ENCODE measurements at regions not wholly inside any gene's neighbourhood (a gene's known extent, or its start where the extent isn't known, plus 50 kb on each side); places are given as distances from the start of the nearest gene placed in this dataset.

DNA sequence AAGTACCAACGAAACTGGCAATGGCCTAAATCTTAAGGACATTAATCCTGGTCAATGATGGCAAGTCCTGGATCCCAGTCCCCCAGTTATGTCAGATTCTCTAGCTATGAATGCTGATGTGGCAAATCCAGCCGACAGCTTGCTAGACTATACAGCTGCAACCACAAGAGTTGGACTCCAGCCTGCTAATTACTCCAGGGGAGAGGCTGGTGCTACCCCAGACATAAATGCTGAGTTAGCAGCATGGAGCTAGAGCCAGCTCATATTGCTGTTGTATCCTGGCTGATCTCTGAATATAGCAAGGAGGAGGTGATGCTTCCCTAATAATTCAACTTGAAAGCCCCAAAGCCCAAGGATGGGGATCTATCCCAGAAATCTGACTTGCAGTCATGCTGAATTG lies 207.1 kb downstream of the LRRN1 start:
- Histone ChIP-seq H3K9me3 (ENCODE audit: low read depth, low read length) (no peaks in the 10 kb centered on the region), H3K27ac (peak overlapping the region; percentile 46; the same call in 1 of the 2 replicates), H3K4me3 (peak overlapping the region; percentile 28; the same call in 1 of the 2 replicates), H3K36me3 (ENCODE audit: insufficient read depth, low read length) (no peaks in the 10 kb centered on the region), H3K9ac (ENCODE audit: insufficient read length) (no peak overlapping the region)
- DNase-seq (ENCODE audit: low read depth, low spot score) = no peak
- TF ChIP-seq EZH2 (IDR thresholded peaks at IDR 0.05) (no peak), FOXP2 (optimal IDR thresholded peaks at IDR 0.05; ENCODE audit: control extremely low read depth, extremely low read length, insufficient read depth) (peak; percentile 18), POLR2AphosphoS5 (IDR thresholded peaks at IDR 0.05; ENCODE audit: borderline replicate concordance, low read depth, low read length) (no peak; the same call in 1 of the 2 replicates)

DNA sequence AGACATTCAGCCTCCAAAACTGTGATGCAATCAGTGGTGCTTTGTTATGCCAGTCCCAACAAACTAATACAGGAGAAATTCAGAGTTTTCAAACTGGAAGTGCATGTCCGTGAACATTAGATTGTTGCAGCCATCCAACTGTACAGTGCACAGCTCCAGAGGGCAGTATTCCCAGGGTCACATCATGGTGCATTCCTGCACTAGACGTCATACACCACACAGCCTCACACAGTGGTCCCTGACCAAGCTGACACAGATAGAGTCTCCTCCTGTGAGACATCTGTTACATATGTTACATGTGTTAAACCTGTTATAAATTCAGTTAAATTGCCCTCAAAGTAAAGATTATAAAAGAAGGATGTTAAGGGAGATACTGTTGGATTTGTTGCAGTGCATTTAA lies 209.0 kb downstream of the LRRN1 start:
- no peak overlapping the region for H3K9ac ChIP-seq (ENCODE audit: insufficient read length)
- TF ChIP-seq EZH2 (IDR thresholded peaks at IDR 0.05) (no peak), FOXP2 (optimal IDR thresholded peaks at IDR 0.05; ENCODE audit: control extremely low read depth, extremely low read length, insufficient read depth) (no peak), POLR2AphosphoS5 (IDR thresholded peaks at IDR 0.05; ENCODE audit: borderline replicate concordance, low read depth, low read length) (no peak)
- no peaks in the 10 kb centered on the region for H3K36me3 ChIP-seq (ENCODE audit: insufficient read depth, low read length)
- DNase-seq (ENCODE audit: low read depth, low spot score) = no peak
- no peak overlapping the region for H3K4me3 ChIP-seq
- H3K9me3 ChIP-seq (ENCODE audit: low read depth, low read length) = no peaks in the 10 kb centered on the region
- no peak overlapping the region for H3K27ac ChIP-seq

DNA sequence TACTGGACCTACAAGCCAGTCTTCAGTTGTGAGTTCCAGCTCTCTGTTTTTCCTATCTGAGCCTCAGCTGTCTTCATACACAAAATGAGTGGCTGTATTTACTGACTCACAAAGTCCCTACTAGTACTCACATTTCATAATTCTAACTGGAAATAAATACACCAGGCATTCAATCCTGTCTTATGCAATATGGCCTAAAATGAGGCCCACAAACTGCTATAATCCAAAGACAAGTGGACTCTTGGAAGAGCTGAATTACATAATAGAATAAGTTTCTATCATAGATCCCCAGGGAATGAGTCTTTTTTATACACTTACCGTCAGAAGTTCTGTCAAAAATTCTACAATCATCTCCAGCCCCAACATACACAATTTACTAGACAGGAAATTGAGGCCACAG lies 211.9 kb downstream of the LRRN1 start:
- no peak for TF ChIP-seq EZH2 (IDR thresholded peaks at IDR 0.05)
- no peak for TF ChIP-seq FOXP2 (optimal IDR thresholded peaks at IDR 0.05; ENCODE audit: control extremely low read depth, extremely low read length, insufficient read depth)
- DNase-seq (ENCODE audit: low read depth, low spot score) = no peak
- H3K9ac ChIP-seq (ENCODE audit: insufficient read length) = no peak overlapping the region
- no peaks in the 10 kb centered on the region for H3K36me3 ChIP-seq (ENCODE audit: insufficient read depth, low read length)
- no peak overlapping the region for H3K4me3 ChIP-seq
- H3K27ac ChIP-seq = no peak overlapping the region
- H3K9me3 ChIP-seq (ENCODE audit: low read depth, low read length) = no peaks in the 10 kb centered on the region

DNA sequence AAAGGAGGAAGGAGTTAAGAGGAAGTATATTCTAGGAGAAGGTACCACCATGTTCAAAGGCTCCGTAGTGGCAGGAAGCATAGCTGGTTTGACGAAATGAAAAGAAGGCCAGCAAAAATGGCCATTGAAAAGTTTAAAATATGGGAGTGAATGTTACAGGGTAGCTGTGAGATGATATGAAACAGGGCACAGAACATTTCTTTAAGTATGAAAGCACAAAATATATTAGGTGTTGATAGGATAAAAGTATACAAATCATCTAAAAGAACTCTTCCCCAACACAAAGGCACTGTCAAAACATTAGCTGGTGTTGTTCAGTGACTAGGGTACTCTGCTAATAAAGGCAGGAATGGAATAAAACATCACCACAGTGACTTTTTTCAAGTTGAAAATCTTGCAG lies 216.2 kb downstream of the LRRN1 start:
- no peak for TF ChIP-seq EZH2 (IDR thresholded peaks at IDR 0.05)
- no peak for TF ChIP-seq POLR2AphosphoS5 (IDR thresholded peaks at IDR 0.05; ENCODE audit: borderline replicate concordance, low read depth, low read length)
- DNase-seq (ENCODE audit: low read depth, low spot score) = no peak
- Histone ChIP-seq H3K27ac (no peak overlapping the region), H3K9me3 (ENCODE audit: low read depth, low read length) (no peaks in the 10 kb centered on the region), H3K9ac (ENCODE audit: insufficient read length) (no peak overlapping the region), H3K4me3 (no peak overlapping the region), H3K36me3 (ENCODE audit: insufficient read depth, low read length) (no peaks in the 10 kb centered on the region)

DNA sequence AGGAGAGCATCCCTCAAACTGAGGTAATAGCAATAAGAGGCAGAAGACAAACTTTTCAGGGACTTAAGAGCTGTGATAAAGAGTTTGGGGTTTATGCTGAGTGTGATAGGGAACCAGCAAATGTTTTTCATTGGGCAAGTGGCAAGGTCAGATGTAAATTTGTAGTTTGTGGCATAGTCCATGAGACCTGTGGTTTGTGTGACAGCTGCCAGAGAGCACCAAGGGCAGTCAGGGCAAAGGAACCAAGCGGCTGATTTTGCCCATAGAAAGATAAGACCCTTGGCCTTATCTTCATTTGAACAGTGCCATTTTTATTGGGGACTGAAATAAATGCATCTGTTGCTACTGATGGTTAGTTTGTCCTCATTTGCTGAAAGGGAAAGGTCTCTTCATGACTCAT lies 220.3 kb downstream of the LRRN1 start:
- TF ChIP-seq EZH2 (IDR thresholded peaks at IDR 0.05) = no peak
- no peak for TF ChIP-seq FOXP2 (optimal IDR thresholded peaks at IDR 0.05; ENCODE audit: control extremely low read depth, extremely low read length, insufficient read depth)
- TF ChIP-seq POLR2AphosphoS5 (IDR thresholded peaks at IDR 0.05; ENCODE audit: borderline replicate concordance, low read depth, low read length) = no peak
- no peaks in the 10 kb centered on the region for H3K36me3 ChIP-seq (ENCODE audit: insufficient read depth, low read length)
- H3K9me3 ChIP-seq (ENCODE audit: low read depth, low read length) = no peaks in the 10 kb centered on the region
- DNase-seq (ENCODE audit: low read depth, low spot score) = no peak
- no peak overlapping the region for H3K4me3 ChIP-seq
- no peak overlapping the region for H3K9ac ChIP-seq (ENCODE audit: insufficient read length)
- no peak overlapping the region for H3K27ac ChIP-seq

DNA sequence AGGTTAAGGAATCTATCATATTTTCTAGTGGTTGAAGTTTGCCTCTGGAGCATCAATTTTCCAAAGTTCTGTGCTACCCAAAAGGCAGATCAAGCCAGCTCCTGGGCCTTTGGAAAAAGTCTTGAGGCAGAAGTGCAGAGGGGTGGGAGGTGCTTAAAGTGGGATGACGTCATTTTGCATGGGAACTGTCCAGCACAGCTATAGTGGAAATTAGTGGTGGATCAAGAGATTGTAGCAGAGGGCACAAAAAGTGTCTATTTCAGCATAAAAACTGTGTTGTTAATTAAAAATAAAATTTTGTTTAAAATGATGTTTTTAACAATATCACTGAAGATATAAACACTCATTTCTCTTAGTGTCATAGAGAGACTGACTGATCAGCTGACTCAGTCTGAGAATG lies 221.9 kb downstream of the LRRN1 start:
- Histone ChIP-seq H3K9me3 (ENCODE audit: low read depth, low read length) (no peaks in the 10 kb centered on the region), H3K4me3 (no peak overlapping the region), H3K27ac (no peak overlapping the region), H3K36me3 (ENCODE audit: insufficient read depth, low read length) (no peaks in the 10 kb centered on the region), H3K9ac (ENCODE audit: insufficient read length) (no peak overlapping the region)
- DNase-seq (ENCODE audit: low read depth, low spot score) = no peak
- no peak for TF ChIP-seq EZH2 (IDR thresholded peaks at IDR 0.05)
- no peak for TF ChIP-seq FOXP2 (optimal IDR thresholded peaks at IDR 0.05; ENCODE audit: control extremely low read depth, extremely low read length, insufficient read depth)
- TF ChIP-seq POLR2AphosphoS5 (IDR thresholded peaks at IDR 0.05; ENCODE audit: borderline replicate concordance, low read depth, low read length) = no peak

DNA sequence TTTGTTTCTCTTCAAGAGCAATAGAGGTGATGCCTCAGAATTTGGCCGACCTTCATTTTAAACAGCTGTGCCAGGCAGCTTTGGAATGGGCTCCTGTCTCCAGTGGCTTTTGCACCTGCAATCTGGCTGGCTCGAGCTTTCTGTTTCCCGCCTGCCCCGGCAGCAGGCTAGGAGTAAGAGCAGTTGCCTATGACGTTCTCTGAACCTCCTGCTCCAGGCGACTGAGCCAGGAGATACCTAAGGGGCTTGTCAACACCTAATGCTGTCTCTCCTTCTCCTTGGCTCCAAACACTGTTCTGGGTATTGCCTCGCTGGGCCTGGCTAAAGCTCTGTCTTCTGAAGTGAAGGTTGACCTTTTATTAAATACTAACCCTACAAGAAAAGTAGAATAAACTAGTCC lies 229.9 kb downstream of the LRRN1 start:
- Histone ChIP-seq H3K4me3 (no peak overlapping the region), H3K9me3 (ENCODE audit: low read depth, low read length) (no peaks in the 10 kb centered on the region), H3K9ac (ENCODE audit: insufficient read length) (no peak overlapping the region), H3K27ac (no peak overlapping the region), H3K36me3 (ENCODE audit: insufficient read depth, low read length) (no peaks in the 10 kb centered on the region)
- no peak for TF ChIP-seq FOXP2 (optimal IDR thresholded peaks at IDR 0.05; ENCODE audit: control extremely low read depth, extremely low read length, insufficient read depth)
- TF ChIP-seq POLR2AphosphoS5 (IDR thresholded peaks at IDR 0.05; ENCODE audit: borderline replicate concordance, low read depth, low read length) = no peak
- no peak for TF ChIP-seq EZH2 (IDR thresholded peaks at IDR 0.05)
- DNase-seq (ENCODE audit: low read depth, low spot score) = no peak

DNA sequence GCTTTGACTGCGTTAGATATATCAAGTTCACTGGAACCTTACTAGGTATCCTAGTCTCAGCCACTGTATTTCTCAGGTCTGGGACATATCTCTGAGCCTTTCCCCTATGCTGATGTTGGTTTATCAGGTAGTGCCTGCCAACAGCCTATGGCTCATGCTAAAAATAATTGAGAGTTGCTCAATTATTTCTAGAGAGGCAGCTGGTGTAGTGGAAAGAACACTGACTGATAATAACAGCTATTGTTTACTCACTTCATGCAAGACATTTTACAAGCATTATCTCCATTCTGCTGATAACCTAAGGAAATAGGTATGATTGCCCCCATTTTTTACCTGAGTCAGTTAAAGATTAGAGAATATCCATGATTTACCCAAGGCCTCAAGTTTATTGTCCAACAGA lies 231.4 kb downstream of the LRRN1 start:
- no peaks in the 10 kb centered on the region for H3K36me3 ChIP-seq (ENCODE audit: insufficient read depth, low read length)
- H3K9ac ChIP-seq (ENCODE audit: insufficient read length) = no peak overlapping the region
- no peak for TF ChIP-seq POLR2AphosphoS5 (IDR thresholded peaks at IDR 0.05; ENCODE audit: borderline replicate concordance, low read depth, low read length)
- TF ChIP-seq EZH2 (IDR thresholded peaks at IDR 0.05) = no peak
- no peak for TF ChIP-seq FOXP2 (optimal IDR thresholded peaks at IDR 0.05; ENCODE audit: control extremely low read depth, extremely low read length, insufficient read depth)
- H3K9me3 ChIP-seq (ENCODE audit: low read depth, low read length) = no peaks in the 10 kb centered on the region
- no peak overlapping the region for H3K4me3 ChIP-seq
- no peak overlapping the region for H3K27ac ChIP-seq
- no peak for DNase-seq (ENCODE audit: low read depth, low spot score)

DNA sequence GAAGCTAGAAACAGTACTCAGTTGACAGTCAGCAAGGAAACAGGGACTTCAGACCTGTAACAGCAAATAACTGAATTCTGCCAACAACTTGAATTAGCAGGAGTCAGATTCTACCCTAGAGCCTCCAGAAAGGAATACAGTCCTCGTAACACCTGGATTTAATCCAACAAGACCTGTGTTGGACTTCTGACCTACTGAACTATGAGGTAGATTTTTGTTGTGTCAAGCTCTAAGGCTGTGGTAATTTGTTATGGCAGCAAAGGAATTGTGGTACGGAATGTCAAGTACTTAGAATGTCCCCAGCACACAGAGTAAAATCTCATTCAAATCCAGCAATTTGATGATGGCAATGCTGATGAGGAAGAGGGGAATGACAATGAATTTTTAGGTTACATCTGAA lies 234.1 kb downstream of the LRRN1 start:
- Histone ChIP-seq H3K36me3 (ENCODE audit: insufficient read depth, low read length) (no peaks in the 10 kb centered on the region), H3K9ac (ENCODE audit: insufficient read length) (no peak overlapping the region), H3K9me3 (ENCODE audit: low read depth, low read length) (no peaks in the 10 kb centered on the region), H3K27ac (no peak overlapping the region), H3K4me3 (no peak overlapping the region)
- TF ChIP-seq EZH2 (IDR thresholded peaks at IDR 0.05) (no peak), FOXP2 (optimal IDR thresholded peaks at IDR 0.05; ENCODE audit: control extremely low read depth, extremely low read length, insufficient read depth) (no peak), POLR2AphosphoS5 (IDR thresholded peaks at IDR 0.05; ENCODE audit: borderline replicate concordance, low read depth, low read length) (no peak)
- DNase-seq (ENCODE audit: low read depth, low spot score) = no peak
